PC-3 (cell line): ENCODE measurements at regions not wholly inside any gene's neighbourhood (a gene's known extent, or its start where the extent isn't known, plus 50 kb on each side); places are given as distances from the start of the nearest gene placed in this dataset.

Experiments used
- ATAC-seq: fragments of 200-7000 bp; cut with Tn5 transposase; 2 replicates; pipeline ENCODE4 v1.9.1; 2020; ENCODE audit warnings: mild to moderate bottlenecking, moderate library complexity
- BruUV-seq: library from RNA; stranded (reverse); fragments of 400-500 nt; replicated peaks from 2 replicates; lab custom pipeline; 2021; lab: Mats Ljungman, UMichigan
- CTCF ChIA-PET: fragments of 300-600 bp; sonication (Branson Sonifier 250); formaldehyde crosslinking; loops from one replicate; lab custom pipeline; 2022; ENCODE audit warnings: antibody characterized with exemption; lab: Charles Lee
- POLR2A ChIA-PET: fragments of 300-600 bp; sonication (Branson Sonifier 250); formaldehyde crosslinking; loops from one replicate; lab custom pipeline; 2022; ENCODE audit warnings: antibody characterized with exemption; ENCODE audit not compliant: unreplicated experiment; lab: Charles Lee
- DNase-seq: peaks from one replicate; pipeline ENCODE4 v3.0.0-alpha.2; 2015
- H2AFZ ChIP-seq: fragments of 300-600 bp; sonication (generic); 2 replicates; pipeline ENCODE4 v1.6.0; 2016; ENCODE audit warnings: antibody characterized with exemption, low read length
- H3F3A ChIP-seq: fragments of 300-600 bp; sonication (generic); one replicate; pipeline ENCODE4 v1.6.0; 2017; ENCODE audit warnings: antibody characterized with exemption, low read length, control low read depth, mild to moderate bottlenecking; ENCODE audit not compliant: unreplicated experiment
- H3K27ac ChIP-seq: fragments of 300-600 bp; sonication (generic); 2 replicates; pipeline ENCODE4 v1.5.1; 2016; ENCODE audit warnings: mild to moderate bottlenecking, low read length
- H3K27me3 ChIP-seq: fragments of 300-600 bp; sonication (generic); 2 replicates; pipeline ENCODE4 v1.6.1; 2016; ENCODE audit warnings: low read length, mixed read lengths
- H3K36me3 ChIP-seq: fragments of 300-600 bp; sonication (generic); 2 replicates; pipeline ENCODE4 v1.6.1; 2016; ENCODE audit warnings: low read depth, mixed run types, low read length, mixed read lengths
- H3K4me1 ChIP-seq: fragments of 300-600 bp; sonication (generic); 2 replicates; pipeline ENCODE4 v1.5.1; 2016; ENCODE audit warnings: low read length; ENCODE audit not compliant: insufficient read depth
- H3K4me2 ChIP-seq: fragments of 300-600 bp; sonication (generic); 2 replicates; pipeline ENCODE4 v1.6.0; 2016; ENCODE audit warnings: low read length
- H3K4me3 ChIP-seq: fragments of 300-600 bp; sonication (generic); 2 replicates; pipeline ENCODE4 v1.5.1; 2016; ENCODE audit warnings: mild to moderate bottlenecking, low read length, mixed read lengths
- H3K79me2 ChIP-seq: fragments of 300-600 bp; sonication (generic); 2 replicates; pipeline ENCODE4 v1.6.1; 2017; ENCODE audit warnings: low read length, mixed read lengths
- H3K9ac ChIP-seq: fragments of 300-600 bp; sonication (generic); 2 replicates; pipeline ENCODE4 v1.6.0; 2016; ENCODE audit warnings: mild to moderate bottlenecking, low read length
- H3K9me2 ChIP-seq: fragments of 300-600 bp; sonication (generic); replicated peaks from 2 replicates; pipeline ENCODE4 v1.6.1; 2016; ENCODE audit warnings: mixed run types, low read length, mixed read lengths
- H3K9me3 ChIP-seq: fragments of 300-600 bp; sonication (generic); 2 replicates; pipeline ENCODE4 v1.6.1; 2016; ENCODE audit warnings: low read length, mixed read lengths
- H4K20me1 ChIP-seq: fragments of 300-600 bp; sonication (generic); 2 replicates; pipeline ENCODE4 v1.6.1; 2016; ENCODE audit warnings: low read length, mixed read lengths
- EZH2 ChIP-seq: fragments of 300-600 bp; sonication (generic); IDR thresholded peaks from one replicate; pipeline ENCODE4 v1.6.1; 2017; ENCODE audit warnings: antibody characterized with exemption, mild to moderate bottlenecking, low read length; ENCODE audit not compliant: unreplicated experiment
- EZH2phosphoT487 ChIP-seq: fragments of 300-600 bp; sonication (generic); IDR thresholded peaks from 2 replicates; pipeline ENCODE4 v1.6.1; 2018; ENCODE audit warnings: mild to moderate bottlenecking, antibody characterized with exemption, low read length, borderline replicate concordance
- intact Hi-C: fragments of 100-400 bp; cut with micrococcal nuclease; formaldehyde crosslinking; loops from 2 replicates; pipeline ENCODE4 v1.9.0; 2023
- TF ChIP-seq, protein P1 (sequence below): fragments of 300-600 bp; sonication (generic); conservative IDR thresholded peaks from 2 replicates; pipeline ENCODE4 v1.5.1; 2017; ENCODE audit warnings: antibody characterized with exemption, low read depth, mild to moderate bottlenecking, low read length

DNA sequence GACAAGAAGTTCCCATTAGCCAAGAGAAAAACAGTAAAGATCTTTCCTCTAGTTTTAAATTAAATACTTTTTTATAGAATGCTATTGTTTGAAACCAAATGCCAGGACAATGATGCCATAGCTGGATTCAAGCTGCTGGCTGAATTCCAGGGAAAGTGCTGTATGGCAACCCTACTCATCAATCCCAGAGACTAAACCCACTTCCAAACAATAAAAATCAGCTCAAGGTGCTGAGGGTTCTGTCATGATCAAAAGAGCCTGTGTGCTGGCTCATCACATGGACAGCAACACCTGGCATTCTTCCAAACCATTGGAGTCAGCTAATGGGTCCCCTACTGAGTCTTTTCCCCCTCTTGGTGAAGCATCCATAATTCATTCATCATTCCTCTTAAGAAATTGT lies 53.7 kb upstream of the PARD3B start:
- Histone ChIP-seq H3K4me3 (no peak overlapping the region), H3K4me2 (no peak overlapping the region), H3K9ac (no peak overlapping the region), H3F3A (no peaks in the 10 kb centered on the region), H3K36me3 (no peaks in the 10 kb centered on the region), H3K27me3 (no peaks in the 10 kb centered on the region), H2AFZ (no peak overlapping the region), H3K9me3 (no peaks in the 10 kb centered on the region), H3K27ac (no peak overlapping the region), H4K20me1 (no peaks in the 10 kb centered on the region), H3K4me1 (no peaks in the 10 kb centered on the region; the same call in 1 of the 2 replicates), H3K79me2 (no peaks in the 10 kb centered on the region), H3K9me2 (no peaks in the 10 kb centered on the region)
- CTCF ChIA-PET: interaction anchor here (0.7 kb wide), 1 partner anchor 21 kb away, joined by 3 read pairs; no protein-coding TSS in a partner anchor
- ATAC-seq (peak; percentile 50), DNase-seq (peak; percentile 77)
- BruUV-seq: no TSS peak
- POLR2A ChIA-PET: interaction anchor here (0.6 kb wide), 1 partner anchor 39 kb away, joined by 3 read pairs; no protein-coding TSS in a partner anchor
- intact Hi-C loops: no loop called here
- TF ChIP-seq EZH2: no peak
- no peak for TF ChIP-seq EZH2phosphoT487
- TF ChIP-seq, protein P1, sequence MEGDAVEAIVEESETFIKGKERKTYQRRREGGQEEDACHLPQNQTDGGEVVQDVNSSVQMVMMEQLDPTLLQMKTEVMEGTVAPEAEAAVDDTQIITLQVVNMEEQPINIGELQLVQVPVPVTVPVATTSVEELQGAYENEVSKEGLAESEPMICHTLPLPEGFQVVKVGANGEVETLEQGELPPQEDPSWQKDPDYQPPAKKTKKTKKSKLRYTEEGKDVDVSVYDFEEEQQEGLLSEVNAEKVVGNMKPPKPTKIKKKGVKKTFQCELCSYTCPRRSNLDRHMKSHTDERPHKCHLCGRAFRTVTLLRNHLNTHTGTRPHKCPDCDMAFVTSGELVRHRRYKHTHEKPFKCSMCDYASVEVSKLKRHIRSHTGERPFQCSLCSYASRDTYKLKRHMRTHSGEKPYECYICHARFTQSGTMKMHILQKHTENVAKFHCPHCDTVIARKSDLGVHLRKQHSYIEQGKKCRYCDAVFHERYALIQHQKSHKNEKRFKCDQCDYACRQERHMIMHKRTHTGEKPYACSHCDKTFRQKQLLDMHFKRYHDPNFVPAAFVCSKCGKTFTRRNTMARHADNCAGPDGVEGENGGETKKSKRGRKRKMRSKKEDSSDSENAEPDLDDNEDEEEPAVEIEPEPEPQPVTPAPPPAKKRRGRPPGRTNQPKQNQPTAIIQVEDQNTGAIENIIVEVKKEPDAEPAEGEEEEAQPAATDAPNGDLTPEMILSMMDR: no peak

DNA sequence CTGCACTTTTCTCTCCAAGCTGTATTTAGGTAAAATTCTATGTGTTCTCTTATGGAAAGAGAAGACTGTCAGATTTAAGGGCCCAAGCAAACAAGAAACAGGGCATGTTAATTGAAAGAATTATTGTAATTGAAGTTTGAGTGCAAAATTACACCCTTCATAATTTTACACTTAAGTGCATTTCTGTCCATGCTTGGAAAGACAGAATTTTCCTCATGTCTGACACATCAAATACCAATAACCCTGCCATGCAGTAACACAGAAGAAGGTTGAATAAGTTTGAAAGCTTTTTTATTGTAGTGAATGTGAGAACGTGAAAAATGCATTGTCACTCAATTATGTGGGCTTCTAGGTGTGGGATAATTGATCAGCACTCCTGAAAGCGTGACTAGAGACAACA lies 52.9 kb upstream of the PARD3B start:
- no peak overlapping the region for H3K9ac ChIP-seq
- no peaks in the 10 kb centered on the region for H3F3A ChIP-seq
- no peaks in the 10 kb centered on the region for H3K9me2 ChIP-seq
- H4K20me1 ChIP-seq: no peaks in the 10 kb centered on the region
- H3K27me3 ChIP-seq: no peaks in the 10 kb centered on the region
- BruUV-seq: no TSS peak
- TF ChIP-seq EZH2phosphoT487: no peak
- TF ChIP-seq, protein P1: no peak
- TF ChIP-seq EZH2: no peak
- H3K4me3 ChIP-seq: no peak overlapping the region
- ATAC-seq: no peak
- no peak overlapping the region for H3K4me2 ChIP-seq
- no peaks in the 10 kb centered on the region for H3K79me2 ChIP-seq
- intact Hi-C loops: no loop called here
- no peak overlapping the region for H2AFZ ChIP-seq
- H3K4me1 ChIP-seq: no peaks in the 10 kb centered on the region; the same call in 1 of the 2 replicates
- CTCF ChIA-PET: no interaction called here
- H3K36me3 ChIP-seq: no peaks in the 10 kb centered on the region
- POLR2A ChIA-PET: interaction anchor here (0.6 kb wide), 1 partner anchor 38 kb away, joined by 3 read pairs; no protein-coding TSS in a partner anchor
- H3K9me3 ChIP-seq: no peaks in the 10 kb centered on the region
- H3K27ac ChIP-seq: no peak overlapping the region
- DNase-seq: no peak

DNA sequence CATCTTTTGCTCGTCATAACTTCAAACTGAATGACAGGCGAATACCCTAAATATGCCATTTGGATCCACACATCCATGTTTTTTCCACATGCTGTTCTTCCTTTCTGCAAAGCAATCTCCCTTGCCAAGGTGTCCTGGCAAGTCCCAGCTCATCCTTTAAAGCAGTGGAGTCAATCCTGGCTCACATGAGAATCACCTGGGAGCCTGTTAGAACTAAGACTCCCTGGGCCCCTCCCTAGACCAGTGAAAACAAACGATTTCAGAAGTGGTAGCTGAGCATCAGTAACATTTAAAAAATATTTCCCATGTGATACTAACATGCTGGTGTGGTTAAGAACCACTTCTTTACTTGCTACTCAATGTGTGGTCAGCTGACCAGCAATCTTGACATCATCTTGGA lies 50.6 kb upstream of the PARD3B start:
- no TSS peak for BruUV-seq
- CTCF ChIA-PET: no interaction called here
- TF ChIP-seq EZH2 (no peak), EZH2phosphoT487 (no peak)
- TF ChIP-seq, protein P1: no peak

More for the DNA sequence above, 50.6 kb upstream of the PARD3B start:
- Histone ChIP-seq H3K4me3 (no peak overlapping the region), H3F3A (no peaks in the 10 kb centered on the region), H2AFZ (no peak overlapping the region), H3K4me1 (no peaks in the 10 kb centered on the region; the same call in 1 of the 2 replicates), H3K9me3 (no peaks in the 10 kb centered on the region), H3K9me2 (no peaks in the 10 kb centered on the region), H3K27ac (no peak overlapping the region), H3K36me3 (no peaks in the 10 kb centered on the region), H3K9ac (no peak overlapping the region), H3K27me3 (no peaks in the 10 kb centered on the region), H3K4me2 (no peak overlapping the region), H4K20me1 (no peaks in the 10 kb centered on the region), H3K79me2 (no peaks in the 10 kb centered on the region)
- POLR2A ChIA-PET: no interaction called here
- ATAC-seq: no peak
- DNase-seq: no peak
- intact Hi-C loops: no loop called here
